ENCODE measurements at regions not wholly inside any gene's neighbourhood (a gene's known extent, or its start where the extent isn't known, plus 50 kb on each side); places are given as distances from the start of the nearest gene placed in this dataset.

- ChIA-PET CTCF (no interaction called here), POLR2A (ENCODE audit: unreplicated experiment) (no interaction called here)
- no peak overlapping the region for H2BK5ac ChIP-seq (ENCODE audit: low read depth, low read length, poor library complexity, severe bottlenecking)
- H2BK120ac ChIP-seq (ENCODE audit: low read depth, low read length): no peak overlapping the region
- no peak overlapping the region for H2BK15ac ChIP-seq (ENCODE audit: low read depth, low read length)
- H3K27me3 ChIP-seq (ENCODE audit: control insufficient read depth, insufficient read depth, low read length): no peaks in the 10 kb centered on the region
- H4K20me1 ChIP-seq (ENCODE audit: insufficient read depth, low read length): no peaks in the 10 kb centered on the region
- BruUV-seq (replicated peaks): no TSS peak
- no peaks in the 10 kb centered on the region for H3K79me1 ChIP-seq (ENCODE audit: low read depth in 1 of 2, low read length in 2 of 2)
- H3K14ac ChIP-seq (replicated peaks; ENCODE audit: low read depth, low read length): no peak overlapping the region
- H3K9me1 ChIP-seq (ENCODE audit: insufficient read depth, low read length): no peaks in the 10 kb centered on the region
- H3K9ac ChIP-seq (ENCODE audit: low read depth, low read length): no peak overlapping the region
- TF ChIP-seq MAFK (IDR thresholded peaks at IDR 0.05; ENCODE audit: low read depth, low read length) (no peak), CHD1 (IDR thresholded peaks at IDR 0.05; ENCODE audit: low read depth, low read length) (no peak), RAD21 (IDR thresholded peaks at IDR 0.05; ENCODE audit: low read length) (no peak), CEBPB (IDR thresholded peaks at IDR 0.05; ENCODE audit: low read depth, low read length) (no peak), BHLHE40 (IDR thresholded peaks at IDR 0.05; ENCODE audit: low read depth, low read length) (no peak), NFE2L2 (IDR thresholded peaks at IDR 0.05; ENCODE audit: low read depth, low read length) (no peak), CTCF (conservative IDR thresholded peaks at IDR 0.05; ENCODE audit: low read depth, low read length) (no peak), RFX5 (IDR thresholded peaks at IDR 0.05; ENCODE audit: low read depth, low read length) (no peak), SMC3 (IDR thresholded peaks at IDR 0.05; ENCODE audit: low read depth, low read length) (no peak), POLR2A (IDR thresholded peaks at IDR 0.05; ENCODE audit: low read depth, low read length) (no peak), RCOR1 (IDR thresholded peaks at IDR 0.05; ENCODE audit: insufficient replicate concordance, low read length) (no peak), MXI1 (IDR thresholded peaks at IDR 0.05; ENCODE audit: borderline replicate concordance, low read depth, low read length) (no peak), FOS (IDR thresholded peaks at IDR 0.05; ENCODE audit: low read depth, low read length) (no peak), MAZ (IDR thresholded peaks at IDR 0.05; ENCODE audit: borderline replicate concordance, low read depth, low read length) (no peak)
- TF ChIP-seq, protein P1, sequence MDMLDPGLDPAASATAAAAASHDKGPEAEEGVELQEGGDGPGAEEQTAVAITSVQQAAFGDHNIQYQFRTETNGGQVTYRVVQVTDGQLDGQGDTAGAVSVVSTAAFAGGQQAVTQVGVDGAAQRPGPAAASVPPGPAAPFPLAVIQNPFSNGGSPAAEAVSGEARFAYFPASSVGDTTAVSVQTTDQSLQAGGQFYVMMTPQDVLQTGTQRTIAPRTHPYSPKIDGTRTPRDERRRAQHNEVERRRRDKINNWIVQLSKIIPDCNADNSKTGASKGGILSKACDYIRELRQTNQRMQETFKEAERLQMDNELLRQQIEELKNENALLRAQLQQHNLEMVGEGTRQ (IDR thresholded peaks at IDR 0.05; ENCODE audit: low read depth, low read length): no peak
- TF ChIP-seq, protein P2, sequence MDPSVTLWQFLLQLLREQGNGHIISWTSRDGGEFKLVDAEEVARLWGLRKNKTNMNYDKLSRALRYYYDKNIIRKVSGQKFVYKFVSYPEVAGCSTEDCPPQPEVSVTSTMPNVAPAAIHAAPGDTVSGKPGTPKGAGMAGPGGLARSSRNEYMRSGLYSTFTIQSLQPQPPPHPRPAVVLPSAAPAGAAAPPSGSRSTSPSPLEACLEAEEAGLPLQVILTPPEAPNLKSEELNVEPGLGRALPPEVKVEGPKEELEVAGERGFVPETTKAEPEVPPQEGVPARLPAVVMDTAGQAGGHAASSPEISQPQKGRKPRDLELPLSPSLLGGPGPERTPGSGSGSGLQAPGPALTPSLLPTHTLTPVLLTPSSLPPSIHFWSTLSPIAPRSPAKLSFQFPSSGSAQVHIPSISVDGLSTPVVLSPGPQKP (IDR thresholded peaks at IDR 0.05; ENCODE audit: borderline replicate concordance, low read depth, low read length): no peak
- no peaks in the 10 kb centered on the region for H3K4me1 ChIP-seq (ENCODE audit: control insufficient read depth, insufficient read depth, low read length)
- H3K23ac ChIP-seq (ENCODE audit: low read depth, low read length): no peak overlapping the region
- ATAC-seq (ENCODE audit: low read depth) (no peak), DNase-seq (no peak)
- no peak overlapping the region for H4K91ac ChIP-seq (ENCODE audit: insufficient read depth, low read depth, low read length)
- no peak overlapping the region for H3K56ac ChIP-seq (ENCODE audit: extremely low read depth, insufficient read depth, low read length)
- H2AFZ ChIP-seq (replicated peaks; ENCODE audit: low read length, poor library complexity): no peak overlapping the region
- no peak overlapping the region for H3K4me3 ChIP-seq (ENCODE audit: insufficient read depth, low read depth, low read length)
- no peak overlapping the region for H3K18ac ChIP-seq (ENCODE audit: low read depth, low read length)
- no peak overlapping the region for H4K5ac ChIP-seq (ENCODE audit: low read depth, low read length)
- H4K8ac ChIP-seq (ENCODE audit: low read depth in 2 of 2, low read length in 2 of 2): no peak overlapping the region
- intact Hi-C loops (cut with micrococcal nuclease) (no loop called here), in situ Hi-C loops (cut with MboI; ENCODE audit: low sequenced_read_pairs) (no loop called here), dilution Hi-C loops (cut with HindIII; ENCODE audit: low sequenced_read_pairs, unreplicated experiment) (no loop called here)
- H3K4ac ChIP-seq (ENCODE audit: low read depth, low read length): no peak overlapping the region
- WGBS, 2 experiments (ENCODE audit: extremely low coverage in 2 of 2, insufficient read length in 1 of 2): 100% methylated on average over 1 of the region's 3 CpGs; no CpG with 5 or more reads in 1 of the 2 experiments
- H3K27ac ChIP-seq (ENCODE audit: insufficient read depth, low read length): no peak overlapping the region
- H3K36me3 ChIP-seq (ENCODE audit: control insufficient read depth, insufficient read depth, low read length): no peaks in the 10 kb centered on the region
- H2BK20ac ChIP-seq (ENCODE audit: low read depth, low read length): no peak overlapping the region
- H3K4me2 ChIP-seq (ENCODE audit: low read depth, low read length): no peak overlapping the region
- H3K9me3 ChIP-seq (ENCODE audit: control insufficient read depth, insufficient read depth, low read length): no peaks in the 10 kb centered on the region
- H2AK5ac ChIP-seq (ENCODE audit: low read depth, low read length): no peak overlapping the region
- no peak overlapping the region for H2AK9ac ChIP-seq (replicated peaks; ENCODE audit: low read depth, low read length, poor library complexity)
These were observed 394.5 kb downstream of the ADGRL2 start for GRCh38 chr1:82195245-82195644.
